Vagina (tissue), 2 donors: ENCODE measurements at regions not wholly inside any gene's neighbourhood (a gene's known extent, or its start where the extent isn't known, plus 50 kb on each side); places are given as distances from the start of the nearest gene placed in this dataset.
"Not testable (repeated sequence)": the region's sequence is repeated elsewhere in the genome, so short reads cannot be mapped to it uniquely, and the experiment has no call there.

ENCODE experiments used
- DNase-seq, 2 donors: peaks; one replicate each; pipeline ENCODE4 v3.0.0-alpha.2; 2017; ENCODE audit errors: extremely low spot score in 2 of 2
- H3K27ac ChIP-seq: fragments of 200-600 bp; sonication (generic); one replicate; pipeline ENCODE4 v1.5.1; 2019
- H3K27me3 ChIP-seq: fragments of 200-600 bp; sonication (generic); one replicate; pipeline ENCODE4 v1.5.1; 2019
- H3K36me3 ChIP-seq, 2 donors: fragments of 200-600 bp; sonication (generic); one replicate each; pipeline ENCODE4 v1.5.1; 2017 to 2019
- H3K4me1 ChIP-seq: fragments of 200-600 bp; sonication (generic); one replicate; pipeline ENCODE4 v1.5.1; 2019
- H3K4me3 ChIP-seq, 2 donors: fragments of 200-600 bp; sonication (generic); 1 replicate in 1 of 2; 2 replicates in 1 of 2; pipeline ENCODE4 v1.5.1; 2016 to 2019
- H3K9me3 ChIP-seq: fragments of 200-600 bp; sonication (generic); one replicate; pipeline ENCODE4 v1.5.1; 2019
- POLR2A ChIP-seq, 2 donors: fragments of 450-650 bp; IDR thresholded peaks; one replicate each; pipeline ENCODE4 v1.6.1; 2017; ENCODE audit warnings: antibody characterized with exemption in 2 of 2, mild to moderate bottlenecking in 2 of 2, moderate library complexity in 2 of 2
- POLR2AphosphoS5 ChIP-seq, 2 donors: sonication (generic); formaldehyde crosslinking; IDR thresholded peaks; one replicate each; pipeline ENCODE4 v1.9.0; 2017; ENCODE audit warnings: antibody characterized with exemption in 2 of 2, mild to moderate bottlenecking in 2 of 2, low read depth in 1 of 2; ENCODE audit not compliant: insufficient read depth in 1 of 2
- intact Hi-C: fragments of 100-400 bp; cut with DNase I; formaldehyde crosslinking; loops from one replicate; pipeline ENCODE4 v1.15.1; 2023
- TF ChIP-seq, protein P1 (sequence below), 3 experiments: fragments of 450-650 bp in 2 of 3; fragments of 200-600 bp in 1 of 3; sonication (generic) in 1 of 3; IDR thresholded peaks; one replicate each; pipeline ENCODE4 v1.5.1; 2017 to 2019; ENCODE audit warnings: antibody characterized with exemption in 3 of 3, mild to moderate bottlenecking in 2 of 3, moderate library complexity in 2 of 3

DNA sequence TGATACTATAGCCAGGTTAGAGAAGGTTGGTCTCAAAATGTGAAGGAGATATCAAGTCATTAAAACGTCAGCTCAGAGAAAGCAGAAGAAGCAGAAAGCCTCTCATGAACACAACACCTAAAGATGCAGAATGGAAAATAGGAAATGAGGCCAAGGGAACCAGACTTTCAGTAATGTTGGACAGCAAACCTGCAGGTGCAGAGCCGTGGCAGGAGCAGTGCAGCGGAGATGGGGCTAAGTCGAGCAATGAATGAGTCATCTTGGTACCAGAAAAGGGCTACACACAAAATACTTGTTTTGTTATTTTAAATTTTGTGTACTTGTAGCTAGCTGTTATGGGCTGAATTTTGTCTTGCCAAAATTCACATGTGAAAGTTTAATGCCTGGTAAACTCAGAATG, 479.6 kb upstream of the POM121L12 start:
- intact Hi-C loops: no loop called here
- H3K4me3 ChIP-seq: no peak overlapping the region
- TF ChIP-seq, protein P1, sequence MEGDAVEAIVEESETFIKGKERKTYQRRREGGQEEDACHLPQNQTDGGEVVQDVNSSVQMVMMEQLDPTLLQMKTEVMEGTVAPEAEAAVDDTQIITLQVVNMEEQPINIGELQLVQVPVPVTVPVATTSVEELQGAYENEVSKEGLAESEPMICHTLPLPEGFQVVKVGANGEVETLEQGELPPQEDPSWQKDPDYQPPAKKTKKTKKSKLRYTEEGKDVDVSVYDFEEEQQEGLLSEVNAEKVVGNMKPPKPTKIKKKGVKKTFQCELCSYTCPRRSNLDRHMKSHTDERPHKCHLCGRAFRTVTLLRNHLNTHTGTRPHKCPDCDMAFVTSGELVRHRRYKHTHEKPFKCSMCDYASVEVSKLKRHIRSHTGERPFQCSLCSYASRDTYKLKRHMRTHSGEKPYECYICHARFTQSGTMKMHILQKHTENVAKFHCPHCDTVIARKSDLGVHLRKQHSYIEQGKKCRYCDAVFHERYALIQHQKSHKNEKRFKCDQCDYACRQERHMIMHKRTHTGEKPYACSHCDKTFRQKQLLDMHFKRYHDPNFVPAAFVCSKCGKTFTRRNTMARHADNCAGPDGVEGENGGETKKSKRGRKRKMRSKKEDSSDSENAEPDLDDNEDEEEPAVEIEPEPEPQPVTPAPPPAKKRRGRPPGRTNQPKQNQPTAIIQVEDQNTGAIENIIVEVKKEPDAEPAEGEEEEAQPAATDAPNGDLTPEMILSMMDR (IDR thresholded peaks at IDR 0.05): no peak
- TF ChIP-seq POLR2A (IDR thresholded peaks at IDR 0.05) (no peak), POLR2AphosphoS5 (IDR thresholded peaks at IDR 0.05; ENCODE audit: insufficient read depth in 1 of 2, low read depth in 1 of 2) (no peak)
- H3K27ac ChIP-seq: no peak overlapping the region
- H3K36me3 ChIP-seq: no peaks in the 10 kb centered on the region
- no peaks in the 10 kb centered on the region for H3K27me3 ChIP-seq
- H3K9me3 ChIP-seq: no peaks in the 10 kb centered on the region
- no peaks in the 10 kb centered on the region for H3K4me1 ChIP-seq
- no peak for DNase-seq

DNA sequence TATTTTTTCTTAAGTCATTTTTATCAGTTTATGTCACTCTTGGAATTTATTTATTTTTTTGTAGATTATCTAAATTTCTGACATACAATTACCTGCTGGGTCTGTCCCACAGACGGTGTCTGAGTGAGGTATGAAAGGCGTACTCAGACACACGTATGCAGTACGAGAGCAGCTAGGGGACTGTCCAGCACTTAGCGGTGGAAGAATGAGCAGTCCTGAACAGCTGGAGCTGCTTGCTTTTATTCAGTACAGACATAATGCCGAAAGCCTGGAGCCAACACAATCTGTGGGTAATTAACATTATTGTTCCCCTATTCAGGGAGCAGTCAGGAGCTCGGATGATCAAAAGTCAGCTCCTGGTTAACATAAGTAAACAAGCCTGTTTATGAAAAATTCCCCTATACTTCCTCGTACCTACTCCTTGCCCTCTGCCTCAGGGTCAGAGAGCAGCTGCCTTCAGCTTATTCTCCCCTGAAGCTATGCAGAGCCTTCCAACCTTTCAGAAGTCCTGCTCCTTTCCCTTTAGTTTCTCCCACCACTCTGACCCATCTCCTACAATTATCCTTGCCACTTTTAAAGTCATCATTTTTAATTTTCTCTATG, 488.0 kb upstream of the POM121L12 start:
- intact Hi-C loops: no loop called here
- H3K4me1 ChIP-seq: no peaks in the 10 kb centered on the region
- TF ChIP-seq, protein P1 (IDR thresholded peaks at IDR 0.05): no peak
- TF ChIP-seq POLR2A (IDR thresholded peaks at IDR 0.05) (no peak), POLR2AphosphoS5 (IDR thresholded peaks at IDR 0.05; ENCODE audit: insufficient read depth in 1 of 2, low read depth in 1 of 2) (no peak)
- no peaks in the 10 kb centered on the region for H3K9me3 ChIP-seq
- H3K27ac ChIP-seq: no peak overlapping the region
- no peaks in the 10 kb centered on the region for H3K27me3 ChIP-seq
- H3K4me3 ChIP-seq: no peak overlapping the region
- no peaks in the 10 kb centered on the region for H3K36me3 ChIP-seq
- no peak for DNase-seq

- H3K4me3 ChIP-seq, intact Hi-C loops, H3K27ac ChIP-seq: not testable (repeated sequence)
Measured at GRCh38 chr7:52541198-52541765, 494.2 kb upstream of the POM121L12 start.

DNA sequence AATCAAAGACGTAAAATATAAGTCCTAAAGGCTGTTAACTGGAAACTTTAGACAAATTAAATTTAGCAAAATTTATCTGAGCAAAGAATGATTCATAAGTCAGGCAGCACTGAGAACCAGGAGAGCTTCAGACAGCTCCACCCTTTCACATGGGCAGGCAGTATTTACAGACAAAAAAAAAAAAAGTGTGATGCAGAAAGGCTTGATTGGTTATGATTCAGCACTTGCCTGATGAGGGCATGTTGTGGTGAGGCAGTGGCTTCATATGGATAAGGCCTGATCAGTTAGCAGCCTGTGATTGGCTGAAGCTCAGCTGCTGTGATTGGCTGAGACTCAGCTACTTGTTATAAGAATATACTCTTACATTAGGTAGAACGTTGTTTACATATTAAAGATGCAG, 495.4 kb upstream of the POM121L12 start:
- Histone ChIP-seq H3K27ac (no peak overlapping the region), H3K36me3 (no peaks in the 10 kb centered on the region), H3K27me3 (no peaks in the 10 kb centered on the region), H3K4me3 (no peak overlapping the region), H3K4me1 (no peaks in the 10 kb centered on the region), H3K9me3 (no peaks in the 10 kb centered on the region)
- TF ChIP-seq POLR2AphosphoS5 (IDR thresholded peaks at IDR 0.05; ENCODE audit: insufficient read depth in 1 of 2, low read depth in 1 of 2) (no peak), POLR2A (IDR thresholded peaks at IDR 0.05) (no peak)
- TF ChIP-seq, protein P1 (IDR thresholded peaks at IDR 0.05): no peak
- intact Hi-C loops: no loop called here
- no peak for DNase-seq

More at GRCh38 chr7:52541198-52541765, 494.2 kb upstream of the POM121L12 start:
- DNase-seq, H3K4me1 ChIP-seq, H3K36me3 ChIP-seq, H3K27me3 ChIP-seq, H3K9me3 ChIP-seq: not testable (repeated sequence)

GRCh38 chr7:52539414-52539813, 496.0 kb upstream of the POM121L12 start:
- Histone ChIP-seq H3K4me1 (no peaks in the 10 kb centered on the region), H3K36me3 (no peaks in the 10 kb centered on the region), H3K9me3 (no peaks in the 10 kb centered on the region), H3K27ac (no peak overlapping the region), H3K27me3 (no peaks in the 10 kb centered on the region), H3K4me3 (no peak overlapping the region)
- no peak for DNase-seq
- TF ChIP-seq, protein P1 (IDR thresholded peaks at IDR 0.05): no peak
- TF ChIP-seq POLR2A (IDR thresholded peaks at IDR 0.05) (no peak), POLR2AphosphoS5 (IDR thresholded peaks at IDR 0.05; ENCODE audit: insufficient read depth in 1 of 2, low read depth in 1 of 2) (no peak)
- intact Hi-C loops: no loop called here
